GM12865 (cell line): ENCODE measurements at regions not wholly inside any gene's neighbourhood (a gene's known extent, or its start where the extent isn't known, plus 50 kb on each side); places are given as distances from the start of the nearest gene placed in this dataset.

Experiments used
- DNase-seq: peaks from one replicate; pipeline ENCODE4 v3.0.0; 2010; ENCODE audit warnings: low read depth
- H3K4me3 ChIP-seq: 2 replicates; pipeline ENCODE4 v1.5.1; 2011; ENCODE audit warnings: mild to moderate bottlenecking, low read depth, low read length, control low read depth
- TF ChIP-seq, protein P1 (sequence below): IDR thresholded peaks from 2 replicates; pipeline ENCODE4 v1.5.1; 2011; ENCODE audit warnings: low read length, control low read depth, low read depth, inconsistent platforms; ENCODE audit not compliant: insufficient read depth; ENCODE audit errors: missing control alignments

DNA sequence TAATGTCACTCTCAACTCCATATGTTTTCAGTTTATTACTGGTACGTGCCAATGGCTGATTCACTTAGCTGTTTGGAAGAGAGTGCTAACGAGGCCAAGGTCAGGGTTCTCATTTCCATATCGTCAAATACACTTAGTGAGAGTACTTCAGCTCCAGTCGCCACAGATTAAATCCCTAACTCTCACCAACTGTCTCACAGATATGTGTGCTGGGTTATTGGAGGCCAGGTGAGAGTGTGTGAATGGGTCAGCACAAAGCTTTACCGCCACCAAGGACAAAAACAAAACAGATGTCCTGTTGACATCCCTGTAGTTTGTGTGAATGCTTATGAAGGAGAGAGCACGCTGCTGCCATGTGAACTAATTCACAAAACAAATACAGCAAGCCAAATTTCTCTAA is 133.5 kb upstream of the TBL1XR1 start:
- no peak for DNase-seq
- TF ChIP-seq, protein P1, sequence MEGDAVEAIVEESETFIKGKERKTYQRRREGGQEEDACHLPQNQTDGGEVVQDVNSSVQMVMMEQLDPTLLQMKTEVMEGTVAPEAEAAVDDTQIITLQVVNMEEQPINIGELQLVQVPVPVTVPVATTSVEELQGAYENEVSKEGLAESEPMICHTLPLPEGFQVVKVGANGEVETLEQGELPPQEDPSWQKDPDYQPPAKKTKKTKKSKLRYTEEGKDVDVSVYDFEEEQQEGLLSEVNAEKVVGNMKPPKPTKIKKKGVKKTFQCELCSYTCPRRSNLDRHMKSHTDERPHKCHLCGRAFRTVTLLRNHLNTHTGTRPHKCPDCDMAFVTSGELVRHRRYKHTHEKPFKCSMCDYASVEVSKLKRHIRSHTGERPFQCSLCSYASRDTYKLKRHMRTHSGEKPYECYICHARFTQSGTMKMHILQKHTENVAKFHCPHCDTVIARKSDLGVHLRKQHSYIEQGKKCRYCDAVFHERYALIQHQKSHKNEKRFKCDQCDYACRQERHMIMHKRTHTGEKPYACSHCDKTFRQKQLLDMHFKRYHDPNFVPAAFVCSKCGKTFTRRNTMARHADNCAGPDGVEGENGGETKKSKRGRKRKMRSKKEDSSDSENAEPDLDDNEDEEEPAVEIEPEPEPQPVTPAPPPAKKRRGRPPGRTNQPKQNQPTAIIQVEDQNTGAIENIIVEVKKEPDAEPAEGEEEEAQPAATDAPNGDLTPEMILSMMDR = no peak
- no peak overlapping the region for H3K4me3 ChIP-seq

DNA sequence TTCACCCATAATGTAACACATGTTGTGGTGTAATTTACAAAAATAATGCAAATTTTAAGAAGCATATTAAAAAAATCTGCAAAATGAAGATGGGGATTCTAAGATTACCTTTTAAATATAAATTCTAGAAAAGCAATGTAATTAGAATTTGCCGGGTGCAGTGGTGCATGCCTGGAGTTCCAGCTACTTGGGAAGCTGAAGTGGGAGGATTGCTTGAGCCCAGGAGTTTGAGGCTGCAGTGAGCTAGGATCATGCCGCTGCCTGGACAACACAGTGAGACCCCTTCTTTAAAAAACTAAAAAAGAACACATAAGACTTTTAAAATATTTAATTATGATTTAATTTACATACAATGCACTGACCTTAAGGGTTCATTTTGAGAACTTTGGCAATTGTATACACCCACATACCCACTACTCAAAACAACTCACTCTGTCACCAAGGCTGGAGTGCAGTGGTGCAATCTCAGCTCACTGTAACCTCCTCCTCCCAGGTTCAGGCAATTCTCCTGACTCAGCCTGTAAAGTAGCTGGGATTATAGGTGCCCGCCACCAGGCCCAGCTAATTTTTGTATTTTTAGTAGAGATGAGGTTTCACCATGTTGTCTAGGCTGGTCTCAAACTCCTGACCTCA is 134.0 kb upstream of the TBL1XR1 start:
- DNase-seq = no peak
- no peak overlapping the region for H3K4me3 ChIP-seq
- TF ChIP-seq, protein P1 = no peak

- no peak for DNase-seq
- no peak overlapping the region for H3K4me3 ChIP-seq
- TF ChIP-seq, protein P1 = no peak
These were observed 135.7 kb upstream of the TBL1XR1 start for GRCh38 chr3:177332955-177333354.

DNA sequence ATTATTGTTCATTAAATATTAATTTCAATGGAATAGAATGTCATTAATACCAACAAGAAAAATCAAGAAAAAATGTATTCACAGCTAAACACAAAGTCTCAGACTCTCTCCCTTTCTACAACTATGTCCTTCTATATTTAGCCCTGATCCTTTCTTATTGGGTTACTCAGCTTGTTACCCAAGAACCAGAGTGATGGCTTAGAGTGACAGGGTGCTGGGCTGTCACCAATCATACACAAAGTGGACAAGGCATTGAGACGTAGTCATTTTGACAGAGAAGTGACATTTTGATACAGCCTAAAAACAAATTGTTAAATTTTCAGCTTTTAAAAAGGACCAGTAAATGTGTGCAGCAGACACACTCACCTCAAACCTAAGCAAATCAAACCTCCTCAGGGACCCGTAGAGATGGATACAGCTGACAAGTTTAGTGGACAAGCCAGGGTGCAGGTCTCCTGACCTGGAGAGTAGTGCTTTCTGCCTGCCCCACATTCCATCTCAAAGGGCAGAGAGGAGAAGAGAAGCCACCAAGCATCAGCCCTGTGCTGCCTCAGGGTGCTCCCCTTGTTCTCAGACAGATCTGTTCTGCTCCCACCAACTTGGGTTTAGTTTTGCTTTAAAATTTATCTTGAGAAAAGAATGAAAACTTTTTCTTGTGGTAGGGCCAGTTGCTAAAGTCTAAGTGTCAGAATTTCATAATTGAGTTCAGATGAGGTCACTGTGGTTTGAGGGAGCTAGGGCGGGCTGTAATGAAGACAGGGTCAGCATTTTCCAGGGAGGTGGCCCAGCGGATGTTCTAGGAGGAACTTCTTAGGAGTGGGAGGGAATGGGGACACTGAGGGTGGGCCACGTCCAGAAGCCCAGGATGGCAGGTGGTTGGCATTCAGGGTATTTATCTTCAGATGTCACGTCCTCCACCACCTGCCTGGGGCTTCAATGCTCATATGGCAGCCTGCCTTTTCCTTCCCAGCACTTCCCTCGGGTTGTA is 136.5 kb upstream of the TBL1XR1 start:
- TF ChIP-seq, protein P1 = no peak
- H3K4me3 ChIP-seq = no peak overlapping the region
- no peak for DNase-seq

- no peak overlapping the region for H3K4me3 ChIP-seq
- no peak for DNase-seq
- TF ChIP-seq, protein P1 = no peak
These were observed 137.5 kb upstream of the TBL1XR1 start for GRCh38 chr3:177334803-177335202.

- DNase-seq = no peak
- TF ChIP-seq, protein P1 = no peak
- H3K4me3 ChIP-seq = no peak overlapping the region
These were observed 138.4 kb upstream of the TBL1XR1 start for GRCh38 chr3:177335728-177336127.
